RWPE2 (cell line): ENCODE measurements at regions not wholly inside any gene's neighbourhood (a gene's known extent, or its start where the extent isn't known, plus 50 kb on each side); places are given as distances from the start of the nearest gene placed in this dataset.

Source experiments
- ATAC-seq: fragments of 200-7000 bp; cut with Tn5 transposase; 3 replicates; pipeline ENCODE4 v1.9.1; 2021; ENCODE audit warnings: low read depth
- DNase-seq: peaks from one replicate; pipeline ENCODE4 v3.0.0-alpha.2; 2020; ENCODE audit warnings: low spot score
- H3K27ac ChIP-seq: fragments of 450-650 bp; 2 replicates; pipeline ENCODE4 v1.5.1; 2017; ENCODE audit warnings: mild to moderate bottlenecking; ENCODE audit not compliant: poor library complexity, severe bottlenecking
- H3K27me3 ChIP-seq: fragments of 250-450 bp; sonication (Bioruptor Pico); 2 replicates; pipeline ENCODE4 v1.5.1; 2021; ENCODE audit warnings: mild to moderate bottlenecking, moderate library complexity; ENCODE audit not compliant: insufficient read depth, poor library complexity, severe bottlenecking
- H3K36me3 ChIP-seq: fragments of 250-450 bp; sonication (Bioruptor Pico); 2 replicates; pipeline ENCODE4 v1.5.1; 2020; ENCODE audit warnings: low read depth, mild to moderate bottlenecking, moderate library complexity
- H3K4me1 ChIP-seq: fragments of 250-450 bp; sonication (Bioruptor Pico); 2 replicates; pipeline ENCODE4 v1.5.1; 2021; ENCODE audit warnings: mild to moderate bottlenecking, moderate library complexity; ENCODE audit not compliant: insufficient read depth, poor library complexity, severe bottlenecking
- H3K4me3 ChIP-seq: fragments of 250-450 bp; sonication (Bioruptor Pico); 2 replicates; pipeline ENCODE4 v1.5.1; 2021; ENCODE audit warnings: mild to moderate bottlenecking, moderate library complexity; ENCODE audit not compliant: severe bottlenecking
- H3K9me3 ChIP-seq: fragments of 250-450 bp; sonication (Bioruptor Pico); 2 replicates; pipeline ENCODE4 v1.5.1; 2021; ENCODE audit warnings: mild to moderate bottlenecking, moderate library complexity; ENCODE audit not compliant: severe bottlenecking
- CTCF ChIP-seq: fragments of 450-650 bp; IDR thresholded peaks from one replicate; pipeline ENCODE4 v1.5.1; 2017; ENCODE audit warnings: mild to moderate bottlenecking, moderate library complexity; ENCODE audit not compliant: poor library complexity, severe bottlenecking

GRCh38 chr9:1514776-1515363 is 464.7 kb downstream of the DMRT2 start:
- Histone ChIP-seq H3K4me1 (peaks cover 13% of the 10 kb centered on the region), H3K4me3 (no peak overlapping the region), H3K36me3 (no peaks in the 10 kb centered on the region), H3K9me3 (no peaks in the 10 kb centered on the region), H3K27ac (no peak overlapping the region), H3K27me3 (no peaks in the 10 kb centered on the region)
- no peak for ATAC-seq
- TF ChIP-seq CTCF: no peak
- no peak for DNase-seq

- no peak overlapping the region for H3K4me3 ChIP-seq
- peaks cover 13% of the 10 kb centered on the region for H3K4me1 ChIP-seq
- H3K9me3 ChIP-seq: no peaks in the 10 kb centered on the region
- DNase-seq: no peak
- no peak overlapping the region for H3K27ac ChIP-seq
- no peak for TF ChIP-seq CTCF
- no peak for ATAC-seq
- no peaks in the 10 kb centered on the region for H3K27me3 ChIP-seq
- H3K36me3 ChIP-seq: no peaks in the 10 kb centered on the region
These were observed 465.4 kb downstream of the DMRT2 start for GRCh38 chr9:1515557-1515956.

- Histone ChIP-seq H3K4me1 (no peaks in the 10 kb centered on the region), H3K36me3 (no peaks in the 10 kb centered on the region), H3K4me3 (no peak overlapping the region), H3K27me3 (no peaks in the 10 kb centered on the region), H3K9me3 (no peaks in the 10 kb centered on the region), H3K27ac (no peak overlapping the region)
- ATAC-seq (no peak), DNase-seq (no peak)
- TF ChIP-seq CTCF: no peak
These were observed 471.4 kb downstream of the DMRT2 start for GRCh38 chr9:1521547-1521946.

GRCh38 chr9:1522219-1522767 is 472.1 kb downstream of the DMRT2 start:
- H3K9me3 ChIP-seq: no peaks in the 10 kb centered on the region
- ATAC-seq (no peak), DNase-seq (no peak)
- no peaks in the 10 kb centered on the region for H3K4me1 ChIP-seq
- H3K27me3 ChIP-seq: no peaks in the 10 kb centered on the region
- no peak for TF ChIP-seq CTCF
- H3K4me3 ChIP-seq: no peak overlapping the region
- H3K27ac ChIP-seq: no peak overlapping the region
- H3K36me3 ChIP-seq: no peaks in the 10 kb centered on the region

- Histone ChIP-seq H3K36me3 (no peaks in the 10 kb centered on the region), H3K4me3 (no peak overlapping the region), H3K9me3 (no peaks in the 10 kb centered on the region), H3K4me1 (no peaks in the 10 kb centered on the region), H3K27me3 (no peaks in the 10 kb centered on the region), H3K27ac (no peak overlapping the region)
- ATAC-seq (no peak), DNase-seq (no peak)
- TF ChIP-seq CTCF: no peak
These were observed 478.3 kb downstream of the DMRT2 start for GRCh38 chr9:1528456-1528855.
